ENCODE measurements at regions not wholly inside any gene's neighbourhood (a gene's known extent, or its start where the extent isn't known, plus 50 kb on each side); places are given as distances from the start of the nearest gene placed in this dataset.

- WGBS, 2 donors = 72 to 76% methylated on average over 8 of the region's 8 CpGs
- H3K36me3 ChIP-seq (ENCODE audit: control insufficient read depth in 1 of 2, insufficient read depth in 2 of 2, low read length in 1 of 2) = no peaks in the 10 kb centered on the region
- no peak for DNase-seq
- H3K27ac ChIP-seq (ENCODE audit: low read depth in 1 of 2, low read length in 2 of 2) = no peak overlapping the region
- no peaks in the 10 kb centered on the region for H3K4me1 ChIP-seq (ENCODE audit: control insufficient read depth in 1 of 2, insufficient read depth in 2 of 2, low read length in 2 of 2)
- intact Hi-C loops (cut with DNase I) = no loop called here
- no peak overlapping the region for H3K4me3 ChIP-seq (ENCODE audit: low read length in 2 of 2)
- no peaks in the 10 kb centered on the region for H3K27me3 ChIP-seq (ENCODE audit: control insufficient read depth in 1 of 2, insufficient read depth in 2 of 2, low read length in 1 of 2)
- ATAC-seq (ENCODE audit: low FRiP score) = no peak
- no peaks in the 10 kb centered on the region for H3K9me3 ChIP-seq (ENCODE audit: control insufficient read depth, low read length)
Measured at GRCh38 chr6:2535506-2535905, 215.2 kb downstream of the MYLK4 start.

- H3K27ac ChIP-seq (ENCODE audit: low read depth in 1 of 2, low read length in 2 of 2) = no peak overlapping the region
- no peaks in the 10 kb centered on the region for H3K9me3 ChIP-seq (ENCODE audit: control insufficient read depth, low read length)
- DNase-seq (no peak), ATAC-seq (ENCODE audit: low FRiP score) (no peak)
- no peak overlapping the region for H3K4me3 ChIP-seq (ENCODE audit: low read length in 2 of 2)
- no peaks in the 10 kb centered on the region for H3K4me1 ChIP-seq (ENCODE audit: control insufficient read depth in 1 of 2, insufficient read depth in 2 of 2, low read length in 2 of 2)
- WGBS, 2 donors = 78 to 81% methylated on average over 5 of the region's 5 CpGs
- H3K36me3 ChIP-seq (ENCODE audit: control insufficient read depth in 1 of 2, insufficient read depth in 2 of 2, low read length in 1 of 2) = no peaks in the 10 kb centered on the region
- intact Hi-C loops (cut with DNase I) = no loop called here
- no peaks in the 10 kb centered on the region for H3K27me3 ChIP-seq (ENCODE audit: control insufficient read depth in 1 of 2, insufficient read depth in 2 of 2, low read length in 1 of 2)
Measured at GRCh38 chr6:2534406-2535042, 216.2 kb downstream of the MYLK4 start.

- intact Hi-C loops (cut with DNase I) = no loop called here
- Histone ChIP-seq H3K4me3 (ENCODE audit: low read length in 2 of 2) (no peak overlapping the region), H3K9me3 (ENCODE audit: control insufficient read depth, low read length) (no peaks in the 10 kb centered on the region), H3K4me1 (ENCODE audit: control insufficient read depth in 1 of 2, insufficient read depth in 2 of 2, low read length in 2 of 2) (no peaks in the 10 kb centered on the region), H3K27me3 (ENCODE audit: control insufficient read depth in 1 of 2, insufficient read depth in 2 of 2, low read length in 1 of 2) (no peaks in the 10 kb centered on the region), H3K36me3 (ENCODE audit: control insufficient read depth in 1 of 2, insufficient read depth in 2 of 2, low read length in 1 of 2) (no peaks in the 10 kb centered on the region), H3K27ac (ENCODE audit: low read depth in 1 of 2, low read length in 2 of 2) (no peak overlapping the region)
- no peak for DNase-seq
- 83 to 86% methylated on average over 6 of the region's 6 CpGs for WGBS, 2 donors
- ATAC-seq (ENCODE audit: low FRiP score) = no peak
Measured at GRCh38 chr6:2531426-2532215, 219.1 kb downstream of the MYLK4 start.

- Histone ChIP-seq H3K4me1 (ENCODE audit: control insufficient read depth in 1 of 2, insufficient read depth in 2 of 2, low read length in 2 of 2) (no peaks in the 10 kb centered on the region), H3K4me3 (ENCODE audit: low read length in 2 of 2) (no peak overlapping the region), H3K9me3 (ENCODE audit: control insufficient read depth, low read length) (peaks cover under 1% of the 10 kb centered on the region), H3K27me3 (ENCODE audit: control insufficient read depth in 1 of 2, insufficient read depth in 2 of 2, low read length in 1 of 2) (no peaks in the 10 kb centered on the region), H3K27ac (ENCODE audit: low read depth in 1 of 2, low read length in 2 of 2) (no peak overlapping the region), H3K36me3 (ENCODE audit: control insufficient read depth in 1 of 2, insufficient read depth in 2 of 2, low read length in 1 of 2) (no peaks in the 10 kb centered on the region)
- intact Hi-C loops (cut with DNase I) = no loop called here
- ATAC-seq (ENCODE audit: low FRiP score) (no peak), DNase-seq (no peak)
- 58 to 67% methylated on average over 7 of the region's 7 CpGs for WGBS, 2 donors
Measured at GRCh38 chr6:2529211-2529719, 221.5 kb downstream of the MYLK4 start.

GRCh38 chr6:2528156-2528555 is 222.6 kb downstream of the MYLK4 start:
- 87 to 89% methylated on average over 4 of the region's 4 CpGs for WGBS, 2 donors
- Histone ChIP-seq H3K27ac (ENCODE audit: low read depth in 1 of 2, low read length in 2 of 2) (no peak overlapping the region), H3K27me3 (ENCODE audit: control insufficient read depth in 1 of 2, insufficient read depth in 2 of 2, low read length in 1 of 2) (no peaks in the 10 kb centered on the region), H3K4me1 (ENCODE audit: control insufficient read depth in 1 of 2, insufficient read depth in 2 of 2, low read length in 2 of 2) (no peaks in the 10 kb centered on the region), H3K36me3 (ENCODE audit: control insufficient read depth in 1 of 2, insufficient read depth in 2 of 2, low read length in 1 of 2) (no peaks in the 10 kb centered on the region), H3K9me3 (ENCODE audit: control insufficient read depth, low read length) (peaks cover 3% of the 10 kb centered on the region), H3K4me3 (ENCODE audit: low read length in 2 of 2) (no peak overlapping the region)
- no peak for DNase-seq
- ATAC-seq (ENCODE audit: low FRiP score) = no peak
- intact Hi-C loops (cut with DNase I) = no loop called here

- WGBS, 2 donors = 78 to 83% methylated on average over 3 of the region's 3 CpGs
- Histone ChIP-seq H3K4me3 (ENCODE audit: low read length in 2 of 2) (no peak overlapping the region), H3K36me3 (ENCODE audit: control insufficient read depth in 1 of 2, insufficient read depth in 2 of 2, low read length in 1 of 2) (no peaks in the 10 kb centered on the region), H3K4me1 (ENCODE audit: control insufficient read depth in 1 of 2, insufficient read depth in 2 of 2, low read length in 2 of 2) (no peaks in the 10 kb centered on the region), H3K27ac (ENCODE audit: low read depth in 1 of 2, low read length in 2 of 2) (no peak overlapping the region), H3K27me3 (ENCODE audit: control insufficient read depth in 1 of 2, insufficient read depth in 2 of 2, low read length in 1 of 2) (no peaks in the 10 kb centered on the region), H3K9me3 (ENCODE audit: control insufficient read depth, low read length) (peaks cover 3% of the 10 kb centered on the region)
- DNase-seq (no peak), ATAC-seq (ENCODE audit: low FRiP score) (no peak)
- intact Hi-C loops (cut with DNase I) = no loop called here
Measured at GRCh38 chr6:2526766-2527165, 224.0 kb downstream of the MYLK4 start.

GRCh38 chr6:2524090-2524489 is 226.6 kb downstream of the MYLK4 start:
- no peaks in the 10 kb centered on the region for H3K36me3 ChIP-seq (ENCODE audit: control insufficient read depth in 1 of 2, insufficient read depth in 2 of 2, low read length in 1 of 2)
- H3K27me3 ChIP-seq (ENCODE audit: control insufficient read depth in 1 of 2, insufficient read depth in 2 of 2, low read length in 1 of 2) = no peaks in the 10 kb centered on the region
- ATAC-seq (ENCODE audit: low FRiP score) (no peak), DNase-seq (no peak)
- peaks cover 8% of the 10 kb centered on the region for H3K9me3 ChIP-seq (ENCODE audit: control insufficient read depth, low read length)
- no peak overlapping the region for H3K4me3 ChIP-seq (ENCODE audit: low read length in 2 of 2)
- H3K4me1 ChIP-seq (ENCODE audit: control insufficient read depth in 1 of 2, insufficient read depth in 2 of 2, low read length in 2 of 2) = no peaks in the 10 kb centered on the region
- intact Hi-C loops (cut with DNase I) = no loop called here
- H3K27ac ChIP-seq (ENCODE audit: low read depth in 1 of 2, low read length in 2 of 2) = no peak overlapping the region

- DNase-seq (no peak), ATAC-seq (ENCODE audit: low FRiP score) (no peak)
- intact Hi-C loops (cut with DNase I) = no loop called here
- peaks cover 8% of the 10 kb centered on the region for H3K9me3 ChIP-seq (ENCODE audit: control insufficient read depth, low read length)
- H3K36me3 ChIP-seq (ENCODE audit: control insufficient read depth in 1 of 2, insufficient read depth in 2 of 2, low read length in 1 of 2) = no peaks in the 10 kb centered on the region
- H3K27ac ChIP-seq (ENCODE audit: low read depth in 1 of 2, low read length in 2 of 2) = no peak overlapping the region
- no peaks in the 10 kb centered on the region for H3K4me1 ChIP-seq (ENCODE audit: control insufficient read depth in 1 of 2, insufficient read depth in 2 of 2, low read length in 2 of 2)
- no peaks in the 10 kb centered on the region for H3K27me3 ChIP-seq (ENCODE audit: control insufficient read depth in 1 of 2, insufficient read depth in 2 of 2, low read length in 1 of 2)
- H3K4me3 ChIP-seq (ENCODE audit: low read length in 2 of 2) = no peak overlapping the region
- WGBS, 2 donors = 92 to 93% methylated on average over 3 of the region's 3 CpGs
Measured at GRCh38 chr6:2523061-2523460, 227.7 kb downstream of the MYLK4 start.

GRCh38 chr6:2522521-2522920 is 228.2 kb downstream of the MYLK4 start:
- Histone ChIP-seq H3K4me1 (ENCODE audit: control insufficient read depth in 1 of 2, insufficient read depth in 2 of 2, low read length in 2 of 2) (no peaks in the 10 kb centered on the region), H3K27ac (ENCODE audit: low read depth in 1 of 2, low read length in 2 of 2) (no peak overlapping the region), H3K27me3 (ENCODE audit: control insufficient read depth in 1 of 2, insufficient read depth in 2 of 2, low read length in 1 of 2) (no peaks in the 10 kb centered on the region), H3K36me3 (ENCODE audit: control insufficient read depth in 1 of 2, insufficient read depth in 2 of 2, low read length in 1 of 2) (no peaks in the 10 kb centered on the region), H3K4me3 (ENCODE audit: low read length in 2 of 2) (no peak overlapping the region), H3K9me3 (ENCODE audit: control insufficient read depth, low read length) (peaks cover 8% of the 10 kb centered on the region)
- intact Hi-C loops (cut with DNase I) = no loop called here
- DNase-seq (no peak), ATAC-seq (ENCODE audit: low FRiP score) (no peak)
- 76 to 78% methylated on average over 7 of the region's 7 CpGs for WGBS, 2 donors

Measured in aorta (tissue), 5 donors.